AG20443 (cell line): ENCODE measurements at regions not wholly inside any gene's neighbourhood (a gene's known extent, or its start where the extent isn't known, plus 50 kb on each side); places are given as distances from the start of the nearest gene placed in this dataset.
"Not testable (repeated sequence)": the region's sequence is repeated elsewhere in the genome, so short reads cannot be mapped to it uniquely, and the experiment has no call there.

Experiments used
- DNase-seq: peaks from one replicate; pipeline ENCODE4 v3.0.0; 2012; ENCODE audit warnings: low spot score, mixed read lengths

- not testable (repeated sequence) for DNase-seq
These were observed 471.9 kb downstream of the FOXD4L5 start for GRCh38 chr9:64813072-64813471.

GRCh38 chr9:64778667-64779066 lies 506.3 kb downstream of the FOXD4L5 start:
- not testable (repeated sequence) for DNase-seq

DNA sequence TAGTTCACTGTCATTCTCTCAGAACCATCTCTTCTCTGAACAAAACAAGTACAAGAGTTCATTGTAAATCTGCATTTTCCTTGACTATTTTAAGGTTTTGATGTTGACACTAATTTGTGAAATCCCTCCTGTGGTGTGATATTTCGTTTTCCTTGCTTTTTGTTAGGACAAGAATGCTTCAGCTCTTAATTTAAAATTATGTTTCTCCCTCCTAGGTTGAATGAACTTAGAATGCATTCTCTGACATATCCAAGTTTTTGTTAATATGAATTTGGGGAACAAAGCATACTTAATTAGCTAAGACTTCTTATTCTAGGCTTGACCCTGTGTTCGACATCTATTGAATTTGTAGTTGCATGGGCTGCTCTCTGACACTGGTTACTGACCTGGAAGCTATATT lies 508.7 kb downstream of the FOXD4L5 start:
- DNase-seq: not testable (repeated sequence)

DNA sequence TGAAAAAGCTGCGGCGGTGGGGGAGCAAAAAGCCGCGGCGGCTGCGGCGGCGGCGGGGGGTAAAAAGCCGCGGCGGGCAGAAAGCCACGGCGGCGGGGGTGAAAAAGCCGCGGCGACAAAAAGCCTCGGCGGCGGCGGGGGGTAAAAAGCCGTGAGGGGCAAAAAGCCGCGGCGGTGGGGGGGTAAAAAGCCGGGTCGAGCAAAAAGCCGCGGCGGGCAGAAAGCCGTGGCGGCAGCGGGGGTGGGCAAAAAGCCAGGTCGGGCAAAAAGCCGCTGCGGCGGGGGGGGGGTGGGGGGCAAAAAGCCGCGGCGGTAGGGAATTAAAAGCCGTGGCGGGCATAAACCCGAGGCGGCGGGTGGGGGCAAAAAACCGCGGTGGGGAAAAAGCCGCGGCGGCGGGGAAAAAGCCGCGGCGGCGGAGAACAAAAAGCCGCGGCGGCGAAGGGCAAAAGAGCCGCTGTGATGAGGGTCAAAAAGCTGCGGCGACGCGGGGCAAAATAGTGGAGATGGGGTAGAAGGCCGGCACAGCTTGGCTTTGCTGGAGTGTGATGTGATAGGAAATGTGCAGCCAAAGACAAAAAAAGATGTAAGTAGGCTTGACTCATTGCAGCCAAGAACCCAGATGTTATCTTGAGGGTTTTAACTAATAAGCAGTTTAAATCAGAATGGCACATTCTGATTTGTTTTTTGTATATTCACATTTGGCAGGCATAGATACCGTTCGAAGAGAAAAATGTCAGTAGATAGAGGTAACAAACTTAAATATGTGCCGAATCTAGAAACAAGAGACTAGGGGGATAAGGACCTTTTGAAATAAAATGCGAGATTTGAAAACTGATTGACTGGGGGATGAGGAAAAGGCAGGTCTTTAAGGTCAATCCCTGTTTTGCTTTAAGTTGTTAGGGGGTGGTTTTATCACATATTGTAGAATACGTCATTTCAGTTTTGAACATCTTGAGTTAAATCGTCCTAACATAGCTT lies 509.9 kb downstream of the FOXD4L5 start:
- DNase-seq: peak; percentile 1

DNA sequence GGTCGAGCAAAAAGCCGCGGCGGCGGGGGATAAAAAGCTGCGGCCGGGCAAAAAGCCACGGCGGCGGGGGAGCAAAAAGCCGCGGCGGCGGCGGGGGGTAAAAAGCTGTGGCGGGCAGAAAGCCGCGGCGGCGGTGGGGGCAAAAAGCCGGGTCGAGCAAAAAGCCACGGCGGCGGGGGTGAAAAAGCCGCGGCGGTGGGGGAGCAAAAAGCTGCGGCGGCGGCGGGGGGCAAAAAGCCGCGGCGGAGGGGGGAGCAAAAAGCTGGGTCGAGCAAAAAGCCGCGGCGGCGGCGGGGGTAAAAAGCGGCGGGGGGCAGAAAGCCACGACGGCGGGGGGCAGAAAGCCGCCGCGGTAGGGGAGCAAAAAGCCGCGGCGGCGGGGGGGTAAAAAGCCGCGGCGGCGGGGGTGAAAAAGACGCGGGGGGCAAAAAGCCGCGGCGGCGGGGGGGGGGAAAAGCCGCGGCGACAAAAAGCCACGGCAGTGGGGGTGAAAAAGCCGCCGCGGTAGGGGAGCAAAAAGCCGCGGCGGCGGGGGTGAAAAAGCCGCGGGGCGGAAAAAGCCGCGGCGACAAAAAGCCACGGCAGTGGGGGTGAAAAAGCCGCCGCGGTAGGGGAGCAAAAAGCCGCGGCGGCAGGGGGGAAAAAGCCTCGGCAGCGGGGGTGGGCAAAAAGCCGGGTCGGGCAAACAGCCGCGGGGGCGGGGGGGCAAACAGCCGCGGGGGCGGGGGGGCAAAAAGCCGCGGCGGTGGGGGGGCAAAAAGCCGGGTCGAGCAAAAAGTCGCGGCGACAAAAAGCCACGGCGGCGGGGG lies 510.8 kb downstream of the FOXD4L5 start:
- DNase-seq: not testable (repeated sequence)

GRCh38 chr9:64773491-64773931 lies 511.5 kb downstream of the FOXD4L5 start:
- DNase-seq: peak; percentile 9

- DNase-seq: not testable (repeated sequence)
These were observed 512.2 kb downstream of the FOXD4L5 start for GRCh38 chr9:64772751-64773331.

- DNase-seq: not testable (repeated sequence)
These were observed 512.8 kb downstream of the FOXD4L5 start for GRCh38 chr9:64772123-64772736.
